GM18870 (cell line): ENCODE measurements at regions not wholly inside any gene's neighbourhood (a gene's known extent, or its start where the extent isn't known, plus 50 kb on each side); places are given as distances from the start of the nearest gene placed in this dataset.

Source experiments
- ATAC-seq: cut with Tn5 transposase; IDR thresholded peaks from one replicate; pipeline ENCODE4 v1.9.1; 2021; ENCODE audit warnings: moderate library complexity; ENCODE audit not compliant: unreplicated experiment

DNA sequence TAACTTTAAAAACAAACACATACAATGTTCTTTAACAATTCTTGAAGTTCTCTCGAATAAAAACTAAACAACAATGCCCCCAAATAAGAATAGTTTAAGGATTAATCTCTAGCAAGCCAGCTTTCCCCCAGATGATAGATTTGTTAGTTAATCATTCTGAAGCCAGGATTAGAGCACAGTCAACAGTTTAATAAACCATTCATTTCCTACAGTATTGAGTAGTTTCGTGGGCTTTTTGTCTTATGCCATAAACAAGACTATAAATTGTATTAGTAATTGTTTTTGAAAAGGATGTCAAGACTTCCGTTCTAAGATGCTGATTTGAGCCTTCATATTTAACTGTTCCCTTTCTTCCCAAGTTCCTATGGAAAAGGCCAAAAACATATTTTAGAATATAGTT is 136.6 kb downstream of the PIK3R1 start:
- no peak for ATAC-seq

GRCh38 chr5:68353605-68354004 is 138.0 kb downstream of the PIK3R1 start:
- no peak for ATAC-seq

- no peak for ATAC-seq
These were observed 138.8 kb downstream of the PIK3R1 start for GRCh38 chr5:68354315-68354714.

- ATAC-seq, result no peak
These were observed 140.7 kb downstream of the PIK3R1 start for GRCh38 chr5:68356216-68356615.

DNA sequence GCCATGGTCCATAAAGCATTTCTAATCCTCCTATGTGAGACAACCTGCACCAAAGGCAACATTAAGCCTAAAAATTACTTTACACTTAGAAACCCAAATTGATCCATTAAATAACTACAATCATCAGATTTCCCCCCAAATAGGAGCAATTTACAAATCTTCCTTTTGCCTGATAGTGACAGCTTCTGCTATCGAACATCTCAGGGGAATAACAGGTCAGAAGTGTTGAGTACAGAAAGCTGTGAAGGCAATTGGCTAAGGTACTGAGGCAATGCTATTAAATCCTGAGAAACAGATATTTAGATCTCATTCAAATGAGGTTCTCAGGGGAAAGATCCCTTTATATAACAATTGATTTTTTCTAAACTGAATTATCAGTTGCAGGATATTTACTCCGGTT is 141.1 kb downstream of the PIK3R1 start:
- ATAC-seq, result no peak

- no peak for ATAC-seq
These were observed 144.1 kb downstream of the PIK3R1 start for GRCh38 chr5:68359699-68360098.

DNA sequence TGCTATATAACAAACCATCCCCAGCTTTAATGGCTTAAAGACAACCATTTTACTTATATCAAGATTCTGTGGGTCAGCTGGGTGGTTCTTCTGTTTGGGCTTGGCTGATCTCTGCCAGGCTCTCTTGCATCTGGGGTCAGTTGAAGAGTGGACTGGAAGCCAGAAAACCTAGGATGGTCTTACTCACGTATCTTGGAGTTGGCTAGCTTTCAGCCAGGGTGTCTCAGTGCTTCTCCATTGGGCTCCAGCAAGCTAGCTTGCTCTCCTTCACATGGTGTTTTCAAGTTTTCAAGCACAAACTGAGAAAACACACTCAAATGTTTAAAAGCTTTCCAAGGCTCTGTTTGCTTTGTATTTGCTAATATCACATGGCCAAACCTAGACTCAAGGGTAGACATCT is 146.8 kb downstream of the PIK3R1 start:
- ATAC-seq, result no peak

DNA sequence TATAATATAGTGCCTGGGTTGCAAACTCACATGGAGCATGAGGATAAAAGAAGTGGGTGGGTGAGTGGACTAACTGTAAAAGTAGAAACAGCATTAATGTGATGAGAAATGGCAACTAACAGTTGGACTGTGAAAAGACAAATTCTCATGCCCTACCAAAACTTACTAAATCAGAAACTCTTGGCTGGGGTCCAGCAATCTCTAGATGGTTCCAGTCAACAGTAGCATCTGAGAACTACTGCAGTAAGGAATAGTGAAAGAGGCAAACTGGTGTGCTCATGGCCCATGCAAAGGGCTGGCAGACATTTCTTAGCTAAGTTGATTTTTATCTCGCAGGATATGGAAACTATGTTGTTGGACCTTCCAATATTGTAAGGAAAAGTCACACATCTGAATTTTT is 150.3 kb downstream of the PIK3R1 start:
- ATAC-seq, result no peak

DNA sequence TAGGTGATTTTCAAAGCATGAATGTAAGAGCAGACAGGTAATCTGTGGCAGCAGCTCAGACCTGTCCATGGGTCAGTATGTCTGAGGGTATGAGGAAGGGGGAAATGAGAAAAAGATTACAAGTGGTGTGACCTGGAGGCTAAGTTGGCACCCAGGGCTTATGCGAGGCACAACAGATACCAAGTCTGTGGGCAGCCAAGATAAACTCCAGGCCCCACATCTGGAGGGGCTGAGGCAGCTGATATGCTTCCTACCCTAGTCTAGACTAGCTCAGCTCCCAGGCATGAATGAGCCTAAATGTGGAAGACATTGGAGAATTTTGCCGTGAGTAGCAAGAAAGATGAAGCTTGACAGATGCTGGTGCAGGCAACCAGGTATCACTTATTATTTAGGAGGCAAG is 151.7 kb downstream of the PIK3R1 start:
- ATAC-seq, result no peak

GRCh38 chr5:68367717-68368116 is 152.2 kb downstream of the PIK3R1 start:
- no peak for ATAC-seq

DNA sequence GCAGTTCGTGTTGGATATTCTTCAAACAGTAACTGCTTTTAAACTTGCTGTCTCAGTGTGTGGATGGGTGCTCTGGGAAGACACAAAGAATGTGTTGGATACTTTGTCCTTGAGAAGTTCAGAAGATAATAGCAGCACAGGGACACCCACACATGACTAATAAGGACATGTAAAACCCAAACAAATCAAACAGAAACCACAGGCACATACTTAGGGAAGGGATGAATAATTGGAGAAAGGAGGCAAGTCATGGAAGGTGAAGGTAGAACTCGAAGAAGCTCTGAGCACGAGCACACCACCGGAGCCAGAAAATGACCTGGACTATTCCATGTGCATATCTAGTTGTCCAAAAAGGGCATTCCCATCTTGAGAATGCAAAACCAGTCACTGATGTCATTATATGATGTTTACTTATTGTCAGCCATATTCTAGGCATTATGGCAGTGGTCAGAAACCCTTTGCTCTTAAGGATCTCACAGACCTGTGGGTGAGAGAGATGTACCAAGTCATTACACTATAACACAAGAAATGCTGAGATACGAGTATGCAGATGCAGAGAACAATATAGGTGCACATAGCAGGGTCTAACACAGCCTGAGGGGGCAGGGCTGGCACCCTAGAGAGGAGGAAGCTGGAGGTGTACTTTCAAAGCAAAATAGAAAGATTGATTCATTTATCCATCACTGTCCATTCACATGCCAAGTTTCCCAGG is 152.9 kb downstream of the PIK3R1 start:
- no peak for ATAC-seq

DNA sequence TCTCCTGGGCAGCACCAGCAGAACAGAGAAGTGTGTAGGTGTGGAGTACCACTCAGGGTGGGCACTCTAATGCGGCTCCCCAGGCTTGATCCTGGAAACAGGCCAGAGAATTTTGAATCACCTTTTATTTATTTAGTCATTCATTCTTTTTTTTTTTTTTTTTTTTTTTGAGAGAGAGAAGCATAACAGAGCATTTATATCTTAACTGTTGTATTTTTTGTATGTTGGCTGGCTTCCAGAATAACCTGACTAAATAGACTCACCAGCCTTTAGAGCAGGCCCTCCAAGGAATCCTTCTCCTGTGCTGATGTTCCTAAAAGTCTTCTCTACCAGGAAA is 153.4 kb downstream of the PIK3R1 start:
- no peak for ATAC-seq

- ATAC-seq, result peak; percentile 77
These were observed 154.0 kb downstream of the PIK3R1 start for GRCh38 chr5:68369457-68370125.

DNA sequence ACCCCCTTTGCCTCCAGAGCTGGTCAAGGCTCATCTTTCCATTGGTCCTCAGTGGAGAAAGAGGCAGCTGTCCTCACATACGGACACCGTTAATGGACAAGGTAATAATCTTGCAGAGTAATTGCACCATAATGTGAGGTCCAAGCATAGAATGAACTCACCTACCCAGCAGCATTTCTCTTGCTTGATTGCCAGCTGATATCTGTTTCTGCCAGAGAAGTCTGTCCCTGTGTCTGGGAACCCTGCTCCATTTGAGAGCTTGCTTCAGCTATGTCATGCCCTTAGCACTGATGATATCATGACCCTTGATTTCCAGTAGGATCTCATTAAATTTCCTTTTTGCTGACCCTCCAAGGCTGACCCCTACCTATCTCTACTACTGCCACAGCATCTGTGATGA is 154.6 kb downstream of the PIK3R1 start:
- ATAC-seq, result no peak

- ATAC-seq, result no peak
These were observed 156.1 kb downstream of the PIK3R1 start for GRCh38 chr5:68371607-68372006.

GRCh38 chr5:68372161-68372560 is 156.6 kb downstream of the PIK3R1 start:
- ATAC-seq, result no peak

DNA sequence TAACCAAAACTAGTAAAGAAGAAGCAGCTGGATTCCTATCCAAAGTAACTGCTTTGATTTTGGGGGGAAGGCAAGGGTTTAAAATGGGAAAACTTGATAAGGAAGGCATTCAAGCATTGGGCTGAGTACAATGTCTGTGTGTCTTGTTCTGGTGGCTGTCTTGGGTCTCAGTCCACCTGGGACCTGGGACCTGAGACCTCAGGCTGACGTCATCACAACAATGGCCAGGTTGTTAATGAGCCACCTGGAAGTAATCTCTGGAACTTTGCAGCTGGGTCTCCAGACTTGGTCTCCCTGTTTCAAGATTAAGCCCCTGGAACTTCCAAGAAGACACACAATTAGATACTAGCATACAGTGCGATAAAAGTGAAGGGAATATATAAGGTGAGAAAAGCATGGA is 157.5 kb downstream of the PIK3R1 start:
- ATAC-seq, result no peak

GRCh38 chr5:68374796-68375518 is 159.4 kb downstream of the PIK3R1 start:
- ATAC-seq, result no peak

DNA sequence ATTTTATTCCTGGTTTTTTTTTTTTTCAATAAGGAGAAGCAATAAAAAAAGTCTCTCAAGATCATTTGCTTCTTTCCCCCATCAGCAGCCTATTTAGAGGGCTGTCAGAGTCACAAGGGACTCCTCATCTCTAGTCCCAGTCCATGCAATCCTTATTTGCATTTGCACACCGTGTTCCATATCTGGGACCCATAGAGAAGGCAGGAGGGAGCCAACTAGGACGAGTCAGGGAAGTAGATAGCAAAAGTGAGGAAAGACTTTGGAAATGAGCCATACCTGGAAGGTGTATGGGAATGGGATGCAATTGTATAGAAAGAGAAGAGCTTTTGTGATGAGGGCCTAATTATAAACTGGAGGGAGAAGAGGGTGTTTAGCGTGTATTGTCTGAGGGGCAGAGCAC is 160.0 kb downstream of the PIK3R1 start:
- no peak for ATAC-seq

- no peak for ATAC-seq
These were observed 161.4 kb downstream of the PIK3R1 start for GRCh38 chr5:68376935-68377334.

DNA sequence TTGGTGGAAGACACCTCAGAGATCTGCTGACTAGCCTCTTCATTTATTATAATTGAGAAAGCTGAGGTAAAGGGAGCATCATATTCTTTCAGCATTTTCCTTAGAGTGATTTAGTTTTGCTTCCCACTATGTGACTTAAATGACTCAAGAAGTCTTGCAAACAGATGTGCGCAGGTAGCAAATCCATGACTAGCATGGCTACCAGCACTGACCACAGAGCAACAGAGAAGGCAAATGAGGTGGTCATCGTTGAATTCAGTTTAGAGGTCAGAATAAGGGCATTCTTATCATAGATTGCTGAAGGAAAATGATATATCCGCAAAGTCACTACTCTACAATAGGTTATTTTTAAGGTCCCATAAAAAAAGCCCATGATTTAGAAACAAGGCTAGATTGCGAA is 162.2 kb downstream of the PIK3R1 start:
- peak; percentile 27 for ATAC-seq

DNA sequence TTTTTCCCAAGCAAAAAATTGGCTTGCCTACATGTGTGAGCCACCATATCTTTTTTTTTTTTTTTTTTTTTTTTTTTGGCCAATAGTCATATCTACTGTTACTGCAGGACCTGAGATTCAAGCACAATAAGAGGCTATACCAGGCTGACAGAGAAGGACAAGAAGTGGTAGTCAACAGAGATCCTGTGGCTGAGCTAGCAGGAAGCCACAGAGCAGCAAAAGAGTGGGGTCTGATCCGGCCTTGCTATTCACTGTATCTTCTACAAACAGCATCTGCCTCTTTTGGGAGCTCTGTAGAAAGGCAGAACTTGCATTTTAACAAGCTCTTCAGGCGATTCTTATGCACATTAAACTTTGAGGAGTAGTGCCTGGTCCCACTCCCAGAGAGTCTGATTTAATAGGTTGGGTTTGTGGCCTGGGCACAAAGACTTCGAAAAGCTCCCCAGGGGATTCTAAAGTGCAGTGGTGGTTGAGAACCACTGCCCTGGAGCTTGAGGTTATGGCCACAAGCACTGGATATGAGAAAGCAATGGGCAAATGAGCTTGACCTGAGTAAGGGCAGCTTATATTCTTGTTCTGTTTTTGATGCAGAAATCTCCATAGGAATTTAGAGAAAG is 162.8 kb downstream of the PIK3R1 start:
- ATAC-seq, result peak; percentile 78
